ENCODE measurements at regions not wholly inside any gene's neighbourhood (a gene's known extent, or its start where the extent isn't known, plus 50 kb on each side); places are given as distances from the start of the nearest gene placed in this dataset.

DNA sequence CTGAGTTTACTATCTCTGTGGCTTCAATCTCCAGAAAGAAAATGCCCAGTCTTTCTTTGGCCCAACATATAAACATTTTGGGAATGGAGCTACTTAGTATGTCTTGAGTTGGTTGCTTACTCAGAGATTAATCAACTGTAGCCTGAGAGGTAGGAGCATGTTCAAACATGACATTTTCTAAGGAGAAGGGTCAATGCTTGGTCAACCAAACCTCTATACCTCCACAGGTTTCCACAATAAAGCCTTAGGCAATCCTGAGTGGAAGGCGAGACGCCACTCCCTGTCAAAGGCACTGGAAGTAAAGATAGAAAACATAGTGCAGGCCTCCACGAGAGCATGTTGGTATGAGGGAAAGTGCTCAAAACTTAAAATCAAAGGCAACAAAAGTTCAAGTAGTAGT is 411.4 kb downstream of the KCTD16 start:
- DNase-seq: no peak

- DNase-seq: no peak
These were observed 410.4 kb downstream of the KCTD16 start for GRCh38 chr5:144581044-144581443.

- no peak for DNase-seq
These were observed 407.0 kb downstream of the KCTD16 start for GRCh38 chr5:144577676-144578075.

GRCh38 chr5:144575736-144576135 is 405.1 kb downstream of the KCTD16 start:
- no peak for DNase-seq

DNA sequence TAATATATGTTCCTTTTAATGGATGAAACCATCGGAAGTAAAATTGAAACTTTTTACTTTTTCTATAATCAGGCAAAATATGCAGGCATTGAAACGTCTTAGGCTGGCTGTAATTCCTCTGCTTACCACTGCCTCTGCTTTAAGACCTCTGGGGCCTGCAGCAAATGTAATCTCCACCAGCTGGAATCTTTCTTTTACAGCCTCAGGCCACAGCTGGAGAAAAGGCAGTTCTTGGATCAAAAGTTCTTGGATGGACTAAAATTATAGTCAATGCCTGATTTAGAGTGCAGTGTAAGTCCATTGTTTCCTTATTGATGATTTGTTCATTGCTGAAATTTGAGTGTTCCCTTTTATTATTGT is 396.7 kb downstream of the KCTD16 start:
- DNase-seq: no peak

DNA sequence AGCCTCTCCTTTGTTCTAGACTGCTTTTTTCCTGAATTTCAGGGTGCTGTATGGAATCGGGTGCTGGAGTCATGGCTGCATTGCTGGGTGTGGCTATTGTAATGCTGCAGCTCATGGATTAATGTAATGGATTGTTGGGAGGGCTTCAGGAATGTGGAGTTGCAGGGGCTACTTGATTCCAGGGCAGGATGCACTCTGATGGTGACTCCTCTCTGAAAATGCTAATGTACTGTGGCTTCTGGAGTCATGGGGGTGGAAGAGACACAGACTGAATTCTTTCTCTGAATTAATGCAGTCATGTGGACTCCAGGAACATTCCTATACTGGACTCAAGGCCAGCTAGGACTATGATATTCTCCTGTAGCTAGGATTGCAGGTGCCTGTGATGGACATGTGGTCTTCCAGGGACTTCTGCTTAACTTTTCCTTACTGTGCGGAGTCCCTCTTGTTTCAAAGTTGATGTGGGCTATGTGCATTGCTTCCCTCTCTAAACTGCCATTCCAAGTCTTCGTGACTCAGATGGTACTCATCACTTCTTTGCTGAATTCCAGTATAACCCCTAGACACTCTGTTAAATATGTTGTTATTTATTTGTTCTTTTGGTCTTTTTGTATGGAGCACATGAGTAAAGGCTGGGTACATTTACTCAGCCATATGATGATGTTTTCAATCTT is 396.2 kb downstream of the KCTD16 start:
- no peak for DNase-seq

DNA sequence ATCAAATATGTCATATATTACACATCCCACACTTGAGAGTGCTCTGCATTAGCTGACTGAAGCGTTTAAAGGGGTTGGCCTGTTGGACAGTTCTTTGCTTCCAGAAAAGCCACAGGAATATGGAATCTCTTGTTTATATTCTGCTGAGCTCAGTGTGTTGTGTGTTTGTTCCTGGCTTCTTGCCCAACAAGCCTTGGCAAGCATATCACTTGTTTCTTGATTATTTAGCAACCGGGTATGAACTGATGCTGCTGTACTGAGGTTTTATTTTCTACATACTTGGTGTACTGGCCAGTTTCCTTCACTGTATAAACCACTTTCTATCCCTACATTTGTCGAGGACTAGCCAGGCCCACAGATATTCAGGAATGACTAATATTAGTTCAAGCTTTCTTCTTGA is 378.9 kb downstream of the KCTD16 start:
- DNase-seq: no peak

DNA sequence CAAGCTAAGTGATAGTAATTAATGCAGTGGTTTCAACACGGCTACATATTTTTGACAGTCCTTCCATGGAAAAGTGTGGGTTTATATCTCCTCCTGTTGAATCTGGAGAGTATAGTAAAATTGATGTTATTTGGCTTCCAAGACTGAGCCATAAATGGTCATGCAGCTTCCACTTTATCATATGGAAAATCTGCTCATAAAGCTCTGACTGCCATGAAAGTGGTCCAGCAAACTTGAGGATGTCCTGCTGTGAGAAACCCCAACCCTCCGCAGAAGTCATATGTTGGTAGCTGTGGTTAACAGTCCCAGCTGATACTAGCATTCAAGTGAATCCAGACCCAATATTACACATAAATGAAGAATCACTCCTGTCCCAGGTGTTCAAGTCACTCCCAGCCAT is 378.3 kb downstream of the KCTD16 start:
- DNase-seq: no peak

GRCh38 chr5:144547098-144547499 is 376.4 kb downstream of the KCTD16 start:
- DNase-seq: no peak

GRCh38 chr5:144538845-144539244 is 368.2 kb downstream of the KCTD16 start:
- DNase-seq: no peak

All from hematopoietic multipotent progenitor cell treated with erythropoietin and hydrocortisone succinate and interleukin-3 and kit ligand, for 6 days (in vitro differentiated cells).